ENCODE measurements at regions not wholly inside any gene's neighbourhood (a gene's known extent, or its start where the extent isn't known, plus 50 kb on each side); places are given as distances from the start of the nearest gene placed in this dataset.

DNA sequence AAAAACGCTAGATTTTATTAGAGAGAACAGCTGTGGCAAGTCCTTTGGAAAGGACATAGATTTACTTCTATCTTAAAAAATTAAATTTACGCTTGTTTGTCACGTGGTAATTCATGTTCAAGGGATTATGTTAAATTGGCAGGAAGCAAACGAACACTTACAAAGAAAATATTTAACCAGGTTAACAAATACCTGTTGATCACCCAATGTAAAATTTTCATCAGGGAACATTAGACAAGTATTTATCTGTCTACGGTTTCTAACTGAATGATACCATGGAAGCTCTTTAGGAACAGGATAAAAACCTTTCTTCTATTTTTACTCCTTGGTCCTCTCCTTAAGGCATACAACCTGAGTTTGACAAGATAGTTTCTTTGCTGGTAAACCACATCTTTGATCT lies 122.2 kb downstream of the NOC3L start:
- no TSS peak for BruUV-seq (replicated peaks)
- Histone ChIP-seq H3K4me1 (ENCODE audit: control insufficient read depth in 1 of 2, insufficient read depth in 2 of 2, low read length in 2 of 2) (peaks cover 0 to 5% of the 10 kb centered on the region in 2 experiments; a peak in 1 of 4 replicates), H3K79me2 (ENCODE audit: insufficient read depth, low read length) (no peaks in the 10 kb centered on the region), H3K9me3 (ENCODE audit: control insufficient read depth in 1 of 2, insufficient read depth in 1 of 2, low read depth in 1 of 2, low read length in 2 of 2) (no peaks in the 10 kb centered on the region), H4K20me1 (ENCODE audit: insufficient read depth) (no peaks in the 10 kb centered on the region), H3K4me2 (ENCODE audit: low read length) (no peak overlapping the region), H3K27ac (ENCODE audit: low read depth, low read length) (no peak overlapping the region), H3K9me2 (ENCODE audit: insufficient read depth) (no peaks in the 10 kb centered on the region), H3K36me3 (ENCODE audit: control insufficient read depth in 1 of 2, insufficient read depth in 2 of 2, low read length in 2 of 2) (no peaks in the 10 kb centered on the region), H3K4me3 (replicated peaks in 1 of 2; ENCODE audit: low read depth in 1 of 2, low read length in 2 of 2) (no peak overlapping the region), H3K9ac (ENCODE audit: low read length) (no peak overlapping the region), H2AFZ (ENCODE audit: low read depth, low read length, poor library complexity, severe bottlenecking) (no peak overlapping the region), H3K27me3 (ENCODE audit: insufficient read depth, low read length) (no peaks in the 10 kb centered on the region)
- TF ChIP-seq, protein P1, sequence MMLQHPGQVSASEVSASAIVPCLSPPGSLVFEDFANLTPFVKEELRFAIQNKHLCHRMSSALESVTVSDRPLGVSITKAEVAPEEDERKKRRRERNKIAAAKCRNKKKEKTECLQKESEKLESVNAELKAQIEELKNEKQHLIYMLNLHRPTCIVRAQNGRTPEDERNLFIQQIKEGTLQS (IDR thresholded peaks at IDR 0.05) = no peak
- TF ChIP-seq ZNF274 (IDR thresholded peaks at IDR 0.05; ENCODE audit: low read depth, low read length) = no peak
- TF ChIP-seq, protein P2, sequence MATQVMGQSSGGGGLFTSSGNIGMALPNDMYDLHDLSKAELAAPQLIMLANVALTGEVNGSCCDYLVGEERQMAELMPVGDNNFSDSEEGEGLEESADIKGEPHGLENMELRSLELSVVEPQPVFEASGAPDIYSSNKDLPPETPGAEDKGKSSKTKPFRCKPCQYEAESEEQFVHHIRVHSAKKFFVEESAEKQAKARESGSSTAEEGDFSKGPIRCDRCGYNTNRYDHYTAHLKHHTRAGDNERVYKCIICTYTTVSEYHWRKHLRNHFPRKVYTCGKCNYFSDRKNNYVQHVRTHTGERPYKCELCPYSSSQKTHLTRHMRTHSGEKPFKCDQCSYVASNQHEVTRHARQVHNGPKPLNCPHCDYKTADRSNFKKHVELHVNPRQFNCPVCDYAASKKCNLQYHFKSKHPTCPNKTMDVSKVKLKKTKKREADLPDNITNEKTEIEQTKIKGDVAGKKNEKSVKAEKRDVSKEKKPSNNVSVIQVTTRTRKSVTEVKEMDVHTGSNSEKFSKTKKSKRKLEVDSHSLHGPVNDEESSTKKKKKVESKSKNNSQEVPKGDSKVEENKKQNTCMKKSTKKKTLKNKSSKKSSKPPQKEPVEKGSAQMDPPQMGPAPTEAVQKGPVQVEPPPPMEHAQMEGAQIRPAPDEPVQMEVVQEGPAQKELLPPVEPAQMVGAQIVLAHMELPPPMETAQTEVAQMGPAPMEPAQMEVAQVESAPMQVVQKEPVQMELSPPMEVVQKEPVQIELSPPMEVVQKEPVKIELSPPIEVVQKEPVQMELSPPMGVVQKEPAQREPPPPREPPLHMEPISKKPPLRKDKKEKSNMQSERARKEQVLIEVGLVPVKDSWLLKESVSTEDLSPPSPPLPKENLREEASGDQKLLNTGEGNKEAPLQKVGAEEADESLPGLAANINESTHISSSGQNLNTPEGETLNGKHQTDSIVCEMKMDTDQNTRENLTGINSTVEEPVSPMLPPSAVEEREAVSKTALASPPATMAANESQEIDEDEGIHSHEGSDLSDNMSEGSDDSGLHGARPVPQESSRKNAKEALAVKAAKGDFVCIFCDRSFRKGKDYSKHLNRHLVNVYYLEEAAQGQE (IDR thresholded peaks at IDR 0.05; ENCODE audit: low read depth) = no peak
- no peak for TF ChIP-seq FOSL1 (IDR thresholded peaks at IDR 0.05; ENCODE audit: low read depth)
- TF ChIP-seq RAD21 (IDR thresholded peaks at IDR 0.05; ENCODE audit: low read depth) = no peak
- TF ChIP-seq EGR1 (IDR thresholded peaks at IDR 0.05; ENCODE audit: low read depth) = no peak
- TF ChIP-seq CBX3 (IDR thresholded peaks at IDR 0.05; ENCODE audit: low read depth) = no peak
- TF ChIP-seq CEBPB (IDR thresholded peaks at IDR 0.05; ENCODE audit: low read depth) = no peak
- TF ChIP-seq TCF7L2 (IDR thresholded peaks at IDR 0.05; ENCODE audit: borderline replicate concordance, extremely low read depth, insufficient read depth, insufficient read length) = no peak
- no peak for TF ChIP-seq SIN3A (IDR thresholded peaks at IDR 0.05; ENCODE audit: low read depth)
- TF ChIP-seq JUND (IDR thresholded peaks at IDR 0.05) = no peak
- TF ChIP-seq, protein P3, sequence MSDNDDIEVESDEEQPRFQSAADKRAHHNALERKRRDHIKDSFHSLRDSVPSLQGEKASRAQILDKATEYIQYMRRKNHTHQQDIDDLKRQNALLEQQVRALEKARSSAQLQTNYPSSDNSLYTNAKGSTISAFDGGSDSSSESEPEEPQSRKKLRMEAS (IDR thresholded peaks at IDR 0.05) = no peak
- no peak for TF ChIP-seq ZFX (IDR thresholded peaks at IDR 0.05)
- no peak for TF ChIP-seq EZH2 (IDR thresholded peaks at IDR 0.05)
- no peak for TF ChIP-seq CTCF (IDR thresholded peaks at IDR 0.05 in 2 of 3, conservative IDR thresholded peaks at IDR 0.05 in 1 of 3; ENCODE audit: borderline replicate concordance in 1 of 3, insufficient read depth in 1 of 3, low read depth in 2 of 3, low read length in 2 of 3)
- no peak for TF ChIP-seq EZH2phosphoT487 (IDR thresholded peaks at IDR 0.05; ENCODE audit: borderline replicate concordance)
- TF ChIP-seq YY1 (IDR thresholded peaks at IDR 0.05; ENCODE audit: extremely low read depth, insufficient replicate concordance, low read depth, low read length) = no peak
- TF ChIP-seq, protein P4, sequence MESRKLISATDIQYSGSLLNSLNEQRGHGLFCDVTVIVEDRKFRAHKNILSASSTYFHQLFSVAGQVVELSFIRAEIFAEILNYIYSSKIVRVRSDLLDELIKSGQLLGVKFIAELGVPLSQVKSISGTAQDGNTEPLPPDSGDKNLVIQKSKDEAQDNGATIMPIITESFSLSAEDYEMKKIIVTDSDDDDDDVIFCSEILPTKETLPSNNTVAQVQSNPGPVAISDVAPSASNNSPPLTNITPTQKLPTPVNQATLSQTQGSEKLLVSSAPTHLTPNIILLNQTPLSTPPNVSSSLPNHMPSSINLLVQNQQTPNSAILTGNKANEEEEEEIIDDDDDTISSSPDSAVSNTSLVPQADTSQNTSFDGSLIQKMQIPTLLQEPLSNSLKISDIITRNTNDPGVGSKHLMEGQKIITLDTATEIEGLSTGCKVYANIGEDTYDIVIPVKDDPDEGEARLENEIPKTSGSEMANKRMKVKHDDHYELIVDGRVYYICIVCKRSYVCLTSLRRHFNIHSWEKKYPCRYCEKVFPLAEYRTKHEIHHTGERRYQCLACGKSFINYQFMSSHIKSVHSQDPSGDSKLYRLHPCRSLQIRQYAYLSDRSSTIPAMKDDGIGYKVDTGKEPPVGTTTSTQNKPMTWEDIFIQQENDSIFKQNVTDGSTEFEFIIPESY (IDR thresholded peaks at IDR 0.05; ENCODE audit: extremely low read depth, insufficient replicate concordance, low read length) = no peak
- no peak for TF ChIP-seq ELF1 (IDR thresholded peaks at IDR 0.05; ENCODE audit: borderline replicate concordance, low read depth)
- no peak for TF ChIP-seq POLR2AphosphoS5 (IDR thresholded peaks at IDR 0.05; ENCODE audit: low read depth, low read length)
- ChIA-PET CTCF (no interaction called here), POLR2A (no interaction called here), RAD21 (ENCODE audit: low non-redundant PET in 1 of 2, low total read pairs in 2 of 2, uncharacterized antibody in 2 of 2, unreplicated experiment in 2 of 2) (no interaction called here)
- intact Hi-C loops (cut with micrococcal nuclease) = no loop called here
- ATAC-seq (no peak), DNase-seq (ENCODE audit: low read depth, low spot score) (no peak)
